Muscle of leg (tissue), 3 donors: ENCODE measurements at regions not wholly inside any gene's neighbourhood (a gene's known extent, or its start where the extent isn't known, plus 50 kb on each side); places are given as distances from the start of the nearest gene placed in this dataset.
A peak's percentile ranks its signal among the peaks of the same experiment; 100 is the strongest.

Experiments used
- DNase-seq: peaks from one replicate; pipeline ENCODE4 v3.0.0; 2013
- H3K27ac ChIP-seq: one replicate; pipeline ENCODE4 v1.5.1; 2013; ENCODE audit warnings: mild to moderate bottlenecking, low read length, control low read depth
- H3K27me3 ChIP-seq: one replicate; pipeline ENCODE4 v1.6.1; 2013; ENCODE audit warnings: low read length; ENCODE audit not compliant: control insufficient read depth, insufficient read depth
- H3K36me3 ChIP-seq: one replicate; pipeline ENCODE4 v1.6.1; 2013; ENCODE audit warnings: low read length; ENCODE audit not compliant: control insufficient read depth, insufficient read depth
- H3K4me1 ChIP-seq: one replicate; pipeline ENCODE4 v1.6.1; 2013; ENCODE audit warnings: low read length; ENCODE audit not compliant: control insufficient read depth, insufficient read depth
- H3K4me3 ChIP-seq: one replicate; pipeline ENCODE4 v1.5.1; 2013; ENCODE audit warnings: low read length, control low read depth
- H3K9me3 ChIP-seq: replicated peaks from 2 replicates; pipeline ENCODE4 v1.6.1; 2013; ENCODE audit warnings: low read depth, low read length; ENCODE audit not compliant: control insufficient read depth
- WGBS: methylation state at CpG from one replicate; pipeline ENCODE4 v1.1.5; 2013; ENCODE audit warnings: missing lambda C conversion rate; ENCODE audit not compliant: insufficient coverage; 5-methylcytosine and 5-hydroxymethylcytosine counted together

DNA sequence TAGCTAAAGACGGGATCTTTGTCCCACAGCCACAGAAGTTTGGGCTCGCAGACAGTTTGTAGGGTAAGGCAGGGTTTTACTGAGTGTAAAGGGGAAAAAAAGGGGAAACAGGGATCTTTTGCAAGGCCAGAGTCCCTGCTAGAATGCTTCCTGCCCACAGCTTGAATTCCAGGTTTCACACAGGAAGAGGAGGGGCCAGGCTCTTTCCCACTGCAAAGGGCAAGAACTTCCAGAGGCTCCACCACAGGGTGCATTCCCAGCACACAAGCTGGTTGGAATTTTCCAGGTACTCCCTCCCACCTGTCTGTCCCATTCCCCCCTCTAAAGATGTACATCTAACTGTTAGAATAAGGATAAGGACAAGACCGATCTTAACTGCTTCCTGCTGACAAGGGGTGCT, 1126.9 kb downstream of the KCNT2 start:
- Histone ChIP-seq H3K4me3 (no peak overlapping the region), H3K9me3 (no peaks in the 10 kb centered on the region), H3K4me1 (no peaks in the 10 kb centered on the region), H3K36me3 (no peaks in the 10 kb centered on the region), H3K27ac (no peak overlapping the region), H3K27me3 (no peaks in the 10 kb centered on the region)
- WGBS = 64% methylated on average over 3 of the region's 3 CpGs
- peak; percentile 1 for DNase-seq

DNA sequence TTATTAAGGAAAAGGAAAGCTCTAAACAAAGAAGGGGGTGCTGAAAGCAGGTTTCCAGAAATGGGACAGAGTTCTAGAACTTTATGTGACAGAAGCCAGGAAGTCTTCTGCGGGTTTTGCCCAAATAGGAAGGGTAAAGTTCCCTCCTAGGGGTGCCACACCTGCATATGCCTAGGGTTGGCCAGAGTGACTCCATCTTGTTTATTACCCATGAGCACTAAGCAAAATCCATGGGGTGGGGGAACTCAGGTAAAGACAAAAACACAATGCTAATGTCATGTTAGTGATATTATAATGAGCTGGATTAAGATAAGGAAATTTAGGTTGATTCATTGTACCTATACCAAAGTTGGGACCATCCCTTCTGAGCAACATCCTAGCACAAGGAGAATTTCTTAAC, 1132.7 kb downstream of the KCNT2 start:
- DNase-seq = no peak
- Histone ChIP-seq H3K36me3 (no peaks in the 10 kb centered on the region), H3K27me3 (no peaks in the 10 kb centered on the region), H3K9me3 (no peaks in the 10 kb centered on the region), H3K4me3 (no peak overlapping the region), H3K27ac (no peak overlapping the region), H3K4me1 (no peaks in the 10 kb centered on the region)
- WGBS = no CpG with 5 or more reads among the region's 1 CpG

DNA sequence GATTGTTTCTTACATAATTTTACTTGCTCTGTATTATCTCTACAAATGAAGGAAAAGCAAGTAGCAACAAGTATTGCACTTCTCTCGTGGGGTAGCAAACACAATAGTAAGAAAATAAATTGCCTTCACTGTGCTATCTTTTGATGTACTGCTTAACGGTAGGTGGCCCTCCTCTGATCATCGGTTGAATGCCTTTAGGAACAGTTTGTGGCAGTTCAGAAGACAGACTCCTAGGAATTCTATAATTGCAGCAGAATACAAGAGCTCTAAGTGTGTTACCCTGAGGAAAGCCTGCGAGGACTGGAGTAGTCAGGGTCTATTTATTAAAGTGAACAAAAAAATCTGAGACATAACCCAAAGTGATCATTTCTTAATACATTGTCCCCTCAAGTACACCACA, 1135.9 kb downstream of the KCNT2 start:
- no peak overlapping the region for H3K27ac ChIP-seq
- no peak overlapping the region for H3K4me3 ChIP-seq
- no peaks in the 10 kb centered on the region for H3K4me1 ChIP-seq
- no peaks in the 10 kb centered on the region for H3K36me3 ChIP-seq
- no peaks in the 10 kb centered on the region for H3K9me3 ChIP-seq
- no peak for DNase-seq
- WGBS = no CpG with 5 or more reads among the region's 4 CpGs
- no peaks in the 10 kb centered on the region for H3K27me3 ChIP-seq

DNA sequence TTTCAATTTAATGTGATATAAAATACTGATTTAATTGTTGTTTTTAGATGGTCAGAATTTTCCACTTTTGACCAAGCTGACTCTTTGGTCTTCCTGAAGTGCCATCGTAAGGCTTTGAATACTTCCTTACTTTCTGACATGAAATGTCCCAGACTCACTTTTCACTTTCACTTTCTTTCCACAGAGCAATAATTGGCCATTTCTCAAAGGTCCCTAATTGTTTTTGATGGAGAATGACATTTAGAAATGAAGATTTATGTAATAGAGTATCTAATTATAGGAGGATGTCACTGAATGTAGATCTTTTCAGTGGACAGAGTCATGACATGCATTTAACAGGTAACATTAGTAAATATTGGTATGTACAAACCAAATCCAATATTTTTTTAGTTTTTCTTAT, 1141.6 kb downstream of the KCNT2 start:
- no peak overlapping the region for H3K27ac ChIP-seq
- no peaks in the 10 kb centered on the region for H3K27me3 ChIP-seq
- no peaks in the 10 kb centered on the region for H3K9me3 ChIP-seq
- H3K36me3 ChIP-seq = no peaks in the 10 kb centered on the region
- no peak overlapping the region for H3K4me3 ChIP-seq
- no CpG with 5 or more reads among the region's 1 CpG for WGBS
- no peak for DNase-seq
- H3K4me1 ChIP-seq = no peaks in the 10 kb centered on the region

DNA sequence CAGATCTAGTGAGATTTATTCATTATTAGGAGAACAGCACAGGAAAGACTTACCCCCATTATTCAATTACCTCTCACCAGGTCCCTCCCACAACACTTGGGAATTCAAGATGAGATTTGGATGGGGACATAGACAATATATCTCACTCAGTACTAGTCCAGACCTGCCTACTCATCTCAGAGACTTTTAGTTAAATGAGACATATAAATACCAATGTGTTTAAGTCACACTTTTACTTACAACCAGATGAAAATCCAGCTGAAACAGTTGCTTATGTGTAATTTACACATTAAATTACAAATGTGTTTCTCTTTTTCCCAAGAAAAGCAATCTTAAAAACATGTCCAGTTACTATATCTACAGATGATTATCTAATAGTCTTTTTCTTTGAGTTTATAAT, 1145.6 kb downstream of the KCNT2 start:
- no peak overlapping the region for H3K4me3 ChIP-seq
- no peaks in the 10 kb centered on the region for H3K36me3 ChIP-seq
- no peaks in the 10 kb centered on the region for H3K4me1 ChIP-seq
- H3K27me3 ChIP-seq = no peaks in the 10 kb centered on the region
- H3K9me3 ChIP-seq = no peaks in the 10 kb centered on the region
- no peak overlapping the region for H3K27ac ChIP-seq
- no peak for DNase-seq

DNA sequence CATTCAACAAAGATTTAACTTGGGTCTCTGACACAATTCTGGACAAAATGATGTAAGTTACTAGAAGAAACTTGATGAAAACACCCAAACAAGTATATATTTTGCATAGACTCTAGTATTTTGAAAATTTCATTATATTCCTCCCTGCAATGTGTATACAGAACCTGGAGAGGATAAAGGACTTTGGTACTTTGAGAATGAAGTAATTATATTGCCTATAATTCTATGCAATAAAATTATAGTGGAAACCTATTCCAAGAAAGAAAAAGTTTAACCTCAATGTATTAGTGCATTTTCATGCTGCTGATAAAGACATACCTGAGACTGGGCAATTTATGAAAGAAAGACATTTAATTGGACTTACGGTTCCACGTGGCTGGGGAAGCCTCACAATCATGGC, 1146.1 kb downstream of the KCNT2 start:
- 100% methylated on average over 2 of the region's 2 CpGs for WGBS
- no peaks in the 10 kb centered on the region for H3K4me1 ChIP-seq
- no peak overlapping the region for H3K4me3 ChIP-seq

DNA sequence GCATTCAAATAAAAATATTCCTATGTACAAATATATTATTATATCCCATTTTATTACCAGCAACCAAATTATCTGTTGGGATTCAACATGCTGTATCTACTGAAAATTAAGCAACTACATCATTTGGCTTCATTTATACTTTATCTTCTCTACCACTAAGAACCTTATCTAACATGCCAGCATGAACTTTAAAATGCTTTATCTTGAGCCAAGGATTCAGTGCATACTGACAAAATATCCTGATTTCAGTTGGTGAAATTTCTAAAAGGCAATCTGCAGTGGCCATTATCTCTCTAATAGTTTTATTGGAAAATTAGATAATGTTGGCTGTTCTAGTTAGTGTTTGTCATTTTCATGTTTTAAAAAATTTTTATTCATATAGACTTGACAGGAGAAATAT, 1149.9 kb downstream of the KCNT2 start:
- H3K4me3 ChIP-seq = no peak overlapping the region
- no peaks in the 10 kb centered on the region for H3K4me1 ChIP-seq
- H3K36me3 ChIP-seq = no peaks in the 10 kb centered on the region
- H3K27me3 ChIP-seq = no peaks in the 10 kb centered on the region
- no peaks in the 10 kb centered on the region for H3K9me3 ChIP-seq
- no peak overlapping the region for H3K27ac ChIP-seq
- no peak for DNase-seq

More for the DNA sequence above, 1146.1 kb downstream of the KCNT2 start:
- H3K9me3 ChIP-seq = no peaks in the 10 kb centered on the region
- H3K36me3 ChIP-seq = no peaks in the 10 kb centered on the region
- no peak overlapping the region for H3K27ac ChIP-seq
- H3K27me3 ChIP-seq = no peaks in the 10 kb centered on the region
- DNase-seq = no peak

DNA sequence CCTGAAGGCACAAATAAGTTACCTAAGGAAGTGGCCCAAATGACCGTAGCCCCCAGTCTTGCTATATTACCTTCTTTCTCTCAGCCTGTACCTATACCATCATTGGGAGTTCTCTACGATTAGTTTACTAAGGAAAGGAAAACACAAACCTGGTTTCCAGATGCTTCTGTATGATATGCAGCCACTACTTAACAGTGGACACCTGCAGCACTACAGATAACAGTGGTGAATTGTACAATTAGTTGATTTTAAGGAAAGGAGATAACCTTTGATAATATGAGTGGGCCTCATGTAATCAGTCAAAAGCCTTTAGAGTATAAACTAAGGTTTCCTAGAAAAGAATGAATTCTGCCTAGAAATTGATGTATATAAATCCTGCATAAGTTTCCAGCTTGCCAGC, 1157.4 kb downstream of the KCNT2 start:
- no CpG with 5 or more reads among the region's 2 CpGs for WGBS
- Histone ChIP-seq H3K9me3 (no peaks in the 10 kb centered on the region), H3K4me1 (no peaks in the 10 kb centered on the region), H3K27me3 (no peaks in the 10 kb centered on the region), H3K36me3 (no peaks in the 10 kb centered on the region), H3K4me3 (no peak overlapping the region), H3K27ac (no peak overlapping the region)
- DNase-seq = no peak

DNA sequence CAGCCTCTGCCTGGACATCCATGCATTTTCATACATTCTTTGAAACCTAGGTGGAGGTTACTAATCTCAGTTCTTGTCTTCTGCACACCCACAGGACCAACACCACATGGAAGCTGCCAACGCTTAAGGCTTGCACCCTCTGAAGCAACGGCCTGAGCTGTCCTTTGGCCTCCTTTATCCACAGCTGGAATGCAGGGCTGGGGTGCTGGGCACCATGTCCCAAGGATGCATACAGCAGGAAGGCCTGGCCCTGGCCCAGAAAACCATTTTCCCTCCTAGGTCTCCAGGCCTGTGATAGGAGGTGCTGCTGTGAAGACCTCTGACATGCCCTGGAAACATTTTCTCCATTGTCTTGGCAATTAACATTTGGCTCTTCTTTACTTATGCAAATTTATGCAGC, 1168.6 kb downstream of the KCNT2 start:
- H3K9me3 ChIP-seq = no peaks in the 10 kb centered on the region
- no peaks in the 10 kb centered on the region for H3K36me3 ChIP-seq
- no peaks in the 10 kb centered on the region for H3K4me1 ChIP-seq
- H3K27ac ChIP-seq = no peak overlapping the region
- H3K4me3 ChIP-seq = no peak overlapping the region
- no peak for DNase-seq
- 76% methylated on average over 2 of the region's 2 CpGs for WGBS
- H3K27me3 ChIP-seq = no peaks in the 10 kb centered on the region

DNA sequence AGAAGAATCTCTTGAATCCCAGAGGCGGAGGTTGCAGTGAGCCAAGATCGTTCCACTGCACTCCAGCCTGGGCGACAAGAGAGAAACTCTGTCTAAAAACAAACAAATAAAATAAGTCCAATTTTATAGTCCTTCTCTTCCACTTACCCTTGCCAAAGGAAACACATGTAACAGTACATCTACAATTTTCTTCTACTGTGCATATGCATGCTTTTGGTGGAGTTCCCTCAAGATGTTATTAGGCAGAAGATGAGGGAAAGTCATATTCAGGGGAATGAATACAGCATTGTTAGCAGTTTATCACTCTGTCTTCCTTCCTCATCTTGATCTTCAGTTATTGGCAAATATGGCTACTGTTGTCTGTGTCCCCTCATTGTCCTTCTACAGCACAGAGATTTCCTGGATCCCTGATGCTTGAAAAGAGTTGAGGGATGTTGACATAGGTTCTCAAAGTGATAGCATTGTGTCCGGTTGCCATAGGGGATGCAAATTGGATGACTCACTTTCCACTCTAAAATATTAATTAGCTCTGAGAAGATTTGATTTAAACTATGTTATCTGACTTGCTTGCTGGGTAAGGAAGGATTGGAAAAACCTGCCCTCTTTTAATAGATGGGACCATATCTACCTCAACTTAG, 1173.6 kb downstream of the KCNT2 start:
- no peaks in the 10 kb centered on the region for H3K4me1 ChIP-seq
- no peaks in the 10 kb centered on the region for H3K27me3 ChIP-seq
- H3K4me3 ChIP-seq = no peak overlapping the region
- no peaks in the 10 kb centered on the region for H3K9me3 ChIP-seq
- DNase-seq = peak; percentile 5
- no peaks in the 10 kb centered on the region for H3K36me3 ChIP-seq
- H3K27ac ChIP-seq = no peak overlapping the region
- WGBS = 100% methylated on average over 1 of the region's 4 CpGs

DNA sequence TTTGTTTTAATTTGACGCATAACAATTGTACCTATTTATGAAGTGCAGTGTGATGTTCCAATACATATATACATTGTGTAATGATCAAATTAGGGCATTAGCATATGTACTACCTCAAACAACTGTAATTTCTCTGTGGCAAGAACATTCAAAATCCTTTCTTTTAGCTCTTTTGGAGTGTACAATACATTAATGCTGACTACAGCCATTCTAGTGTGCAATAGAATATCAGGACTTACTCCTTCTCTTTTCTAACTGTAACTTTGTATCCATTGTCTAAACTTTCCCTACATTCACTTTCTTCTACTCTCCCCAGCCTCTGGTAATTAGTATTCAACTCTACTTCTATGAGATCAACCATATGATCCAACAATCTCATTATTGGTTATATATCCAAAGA, 1177.4 kb downstream of the KCNT2 start:
- WGBS = no CpG with 5 or more reads among the region's 1 CpG
- H3K4me1 ChIP-seq = no peaks in the 10 kb centered on the region
- no peaks in the 10 kb centered on the region for H3K27me3 ChIP-seq
- no peaks in the 10 kb centered on the region for H3K36me3 ChIP-seq
- H3K4me3 ChIP-seq = no peak overlapping the region
- no peak for DNase-seq
- no peak overlapping the region for H3K27ac ChIP-seq
- H3K9me3 ChIP-seq = no peaks in the 10 kb centered on the region
